HepG2 (cell line): ENCODE measurements at regions not wholly inside any gene's neighbourhood (a gene's known extent, or its start where the extent isn't known, plus 50 kb on each side); places are given as distances from the start of the nearest gene placed in this dataset.
A peak's percentile ranks its signal among the peaks of the same experiment; 100 is the strongest.

Experiments
- ATAC-seq: fragments of 200-7000 bp; cut with Tn5 transposase; 3 replicates; pipeline ENCODE4 v1.9.1; 2020; ENCODE audit warnings: mild to moderate bottlenecking, moderate library complexity
- BruUV-seq: library from RNA; stranded (reverse); fragments of 400-500 nt; replicated peaks from 2 replicates; lab custom pipeline; 2021; lab: Mats Ljungman, UMichigan
- CTCF ChIA-PET: fragments of 300-600 bp; formaldehyde crosslinking; extraction: SDS; loops from one replicate; lab custom pipeline; 2021; ENCODE audit warnings: low total read pairs, inconsistent platforms, low intra/inter-chr PET ratio; lab: Yijun Ruan, JAX
- POLR2A ChIA-PET: fragments of 350-600 bp; sonication (Branson Sonifier 250); formaldehyde crosslinking; loops from one replicate; lab custom pipeline; 2020; ENCODE audit warnings: antibody characterized with exemption, inconsistent platforms; lab: Yijun Ruan, JAX
- DNase-seq: peaks from one replicate; pipeline ENCODE4 v3.0.0-alpha.2; 2015; ENCODE audit warnings: low spot score
- FAIRE-seq: peaks from 3 replicates; lab custom pipeline; 2011; peaks lifted over from hg19 to GRCh38; lab: Jason Lieb, UNC
- H2AFZ ChIP-seq: one replicate; pipeline ENCODE4 v1.6.1; 2011; ENCODE audit warnings: low read length, inconsistent platforms
- H3K27ac ChIP-seq: fragments of 300-600 bp; 3 replicates; pipeline ENCODE4 v1.8.0; 2011; ENCODE audit warnings: mixed run types, mild to moderate bottlenecking, mixed read lengths, low read length, inconsistent platforms; ENCODE audit not compliant: insufficient read depth; ENCODE audit errors: extremely low read length
- H3K27me3 ChIP-seq, 2 experiments: fragments of 200-600 bp in 1 of 2; 2 replicates in 1 of 2; 3 replicates in 1 of 2; pipeline versions ENCODE4 v1.6.0 to v1.8.0; 2011; ENCODE audit warnings: low read length in 2 of 2, mild to moderate bottlenecking in 2 of 2, moderate library complexity in 2 of 2, inconsistent platforms in 1 of 2; ENCODE audit not compliant: insufficient read depth in 2 of 2, control insufficient read depth in 1 of 2
- H3K36me3 ChIP-seq, 2 experiments: fragments of 200-600 bp in 1 of 2; replicated peaks in 1 of 2; 2 replicates in 1 of 2; 3 replicates in 1 of 2; pipeline versions ENCODE4 v1.5.1 to v1.8.0; 2011; ENCODE audit warnings: low read length in 2 of 2, inconsistent platforms in 1 of 2; ENCODE audit not compliant: insufficient read depth in 2 of 2, control insufficient read depth in 1 of 2
- H3K4me1 ChIP-seq: 2 replicates; pipeline ENCODE4 v1.5.1; 2012; ENCODE audit warnings: low read length, inconsistent platforms; ENCODE audit not compliant: insufficient read depth
- H3K4me2 ChIP-seq: 2 replicates; pipeline ENCODE4 v1.6.0; 2011; ENCODE audit warnings: low read depth, low read length, inconsistent platforms
- H3K4me3 ChIP-seq, 3 experiments: fragments of 200-600 bp in 1 of 3; sonication (generic), shearing (Covaris generic) in 1 of 3; replicated peaks in 1 of 3; 2 replicates each; pipeline ENCODE4 v1.5.1; 2011 to 2016; ENCODE audit warnings: low read length in 3 of 3, inconsistent platforms in 2 of 3, low read depth in 2 of 3, mild to moderate bottlenecking in 2 of 3, control low read depth in 1 of 3, mixed read lengths in 1 of 3; ENCODE audit not compliant: insufficient read depth in 1 of 3
- H3K79me2 ChIP-seq: one replicate; pipeline ENCODE4 v1.6.1; 2011; ENCODE audit warnings: low read length, inconsistent platforms; ENCODE audit not compliant: insufficient read depth
- H3K9ac ChIP-seq: 2 replicates; pipeline ENCODE4 v1.6.0; 2011; ENCODE audit warnings: mild to moderate bottlenecking, low read depth, low read length, inconsistent platforms; ENCODE audit not compliant: insufficient read depth
- H3K9me3 ChIP-seq: 2 replicates; pipeline ENCODE4 v1.5.1; 2012; ENCODE audit warnings: mild to moderate bottlenecking, low read length
- H4K20me1 ChIP-seq: 2 replicates; pipeline ENCODE4 v1.6.0; 2011; ENCODE audit warnings: inconsistent platforms, mild to moderate bottlenecking, low read length, moderate library complexity; ENCODE audit not compliant: insufficient read depth
- ATRX ChIP-seq: sonication (generic); formaldehyde crosslinking; IDR thresholded peaks from 2 replicates; pipeline ENCODE4 v1.4.0; 2020; ENCODE audit warnings: missing genetic modification reagents, borderline replicate concordance
- DZIP1 ChIP-seq: sonication (generic); formaldehyde crosslinking; IDR thresholded peaks from 2 replicates; pipeline ENCODE4 v1.5.0; 2020; ENCODE audit warnings: mild to moderate bottlenecking, missing genetic modification reagents
- HOXA9 ChIP-seq: sonication (generic); formaldehyde crosslinking; IDR thresholded peaks from 2 replicates; pipeline ENCODE4 v1.8.1; 2022; ENCODE audit warnings: missing genetic modification reagents, mild to moderate bottlenecking, moderate library complexity, borderline replicate concordance
- REXO4 ChIP-seq: sonication (generic); formaldehyde crosslinking; IDR thresholded peaks from 2 replicates; pipeline ENCODE4 v1.8.0; 2022; ENCODE audit warnings: missing genetic modification reagents, mild to moderate bottlenecking, borderline replicate concordance
- SALL2 ChIP-seq: sonication (generic); formaldehyde crosslinking; IDR thresholded peaks from 2 replicates; pipeline ENCODE4 v1.8.1; 2023; ENCODE audit warnings: mild to moderate bottlenecking, missing genetic modification reagents, inconsistent platforms
- YEATS2 ChIP-seq: sonication (generic); formaldehyde crosslinking; IDR thresholded peaks from 2 replicates; pipeline ENCODE4 v1.4.0; 2020; ENCODE audit warnings: missing genetic modification reagents, borderline replicate concordance
- YY1 ChIP-seq: IDR thresholded peaks from 2 replicates; pipeline ENCODE4 v1.6.1; 2011; ENCODE audit warnings: low read length, low read depth, moderate library complexity, mild to moderate bottlenecking; ENCODE audit not compliant: insufficient read depth, insufficient replicate concordance
- ZNF629 ChIP-seq: sonication (generic); formaldehyde crosslinking; conservative IDR thresholded peaks from 2 replicates; pipeline ENCODE4 v1.5.0; 2020; ENCODE audit warnings: missing genetic modification reagents
- ZNF788 ChIP-seq: sonication (generic); formaldehyde crosslinking; IDR thresholded peaks from 2 replicates; pipeline ENCODE4 v1.5.0; 2020; ENCODE audit warnings: mild to moderate bottlenecking, missing genetic modification reagents, borderline replicate concordance
- ZNF850 ChIP-seq: sonication (generic); formaldehyde crosslinking; conservative IDR thresholded peaks from 2 replicates; pipeline ENCODE4 v1.9.0; 2021; ENCODE audit warnings: mild to moderate bottlenecking, missing genetic modification reagents
- ZSCAN12 ChIP-seq: sonication (generic); formaldehyde crosslinking; IDR thresholded peaks from 2 replicates; pipeline ENCODE4 v1.9.0; 2021; ENCODE audit warnings: mild to moderate bottlenecking, missing genetic modification reagents
- WGBS: methylation state at CpG from one replicate; pipeline ENCODE4 v1.1.6; 2017; ENCODE audit warnings: low lambda C conversion rate; 5-methylcytosine and 5-hydroxymethylcytosine counted together
- in situ Hi-C: cut with HindIII; loops from 2 replicates; pipeline ENCODE4 v1.10.0; 2017; ENCODE audit warnings: low pct_unique_long_range_greater_than_20kb; ENCODE audit not compliant: extremely low pct_ligation_motif_present
- intact Hi-C: fragments of 100-400 bp; cut with micrococcal nuclease; formaldehyde crosslinking; loops from one replicate; pipeline ENCODE4 v1.10.0; 2022; ENCODE audit not compliant: unreplicated experiment
- TF ChIP-seq, protein P1 (sequence below): sonication (generic); formaldehyde crosslinking; IDR thresholded peaks from 2 replicates; pipeline ENCODE4 v1.4.0; 2020; ENCODE audit warnings: missing genetic modification reagents

DNA sequence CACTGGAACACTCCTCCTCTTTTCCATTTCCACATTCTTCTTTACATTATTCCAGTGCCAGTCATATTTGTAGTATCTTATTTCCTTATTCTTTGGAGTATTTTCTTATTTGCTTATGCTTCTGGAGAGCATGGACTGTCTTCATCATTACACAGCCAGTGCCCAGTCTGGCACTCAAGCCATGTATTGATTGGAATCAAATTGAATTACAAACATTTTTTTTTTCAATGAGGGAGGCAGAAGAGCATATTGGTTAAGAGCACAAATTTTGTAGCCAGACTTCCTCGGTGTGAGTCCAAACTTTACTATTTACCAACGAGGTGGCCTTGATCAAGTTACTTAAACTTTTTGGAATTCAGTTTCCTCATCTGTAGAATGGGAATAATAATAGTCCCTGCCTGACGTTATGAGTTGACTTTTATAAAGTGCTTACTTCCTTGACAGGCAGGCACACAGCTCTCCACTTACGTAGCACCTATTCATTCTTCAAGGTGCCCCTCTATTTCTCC lies 186.6 kb upstream of the BCL6 start:
- H3K27ac ChIP-seq: no peak overlapping the region
- DNase-seq (no peak), FAIRE-seq (no peak), ATAC-seq (no peak)
- H3K4me1 ChIP-seq: peaks cover 51% of the 10 kb centered on the region
- ChIA-PET POLR2A (no interaction called here), CTCF (no interaction called here)
- H3K27me3 ChIP-seq: peaks cover 0 to 1% of the 10 kb centered on the region in 2 experiments; a peak in 1 of 5 replicates
- no peaks in the 10 kb centered on the region for H3K36me3 ChIP-seq
- no peak overlapping the region for H3K4me3 ChIP-seq
- H3K4me2 ChIP-seq: no peak overlapping the region
- TF ChIP-seq ZNF629 (CRISPR knock-in tag) (peak; percentile 54), REXO4 (CRISPR knock-in tag) (no peak), ATRX (CRISPR knock-in tag) (no peak)
- intact Hi-C loops: no loop called here
- no peaks in the 10 kb centered on the region for H4K20me1 ChIP-seq
- in situ Hi-C loops: no loop called here
- no peaks in the 10 kb centered on the region for H3K79me2 ChIP-seq
- no peak overlapping the region for H2AFZ ChIP-seq
- BruUV-seq: no TSS peak
- no peak overlapping the region for H3K9ac ChIP-seq
- 23% methylated on average over 4 of the region's 4 CpGs for WGBS
- H3K9me3 ChIP-seq: no peaks in the 10 kb centered on the region

- Histone ChIP-seq H3K9ac (no peak overlapping the region), H4K20me1 (no peaks in the 10 kb centered on the region), H3K9me3 (no peaks in the 10 kb centered on the region), H3K4me3 (0 out of 6 replicates have a peak overlapping the region, but pooled peaks of 1 of the 3 experiments have one; percentile 5), H3K27ac (no peak overlapping the region), H3K79me2 (no peaks in the 10 kb centered on the region), H3K36me3 (no peaks in the 10 kb centered on the region), H3K4me1 (peaks cover 49% of the 10 kb centered on the region), H3K4me2 (peak overlapping the region; percentile 56), H2AFZ (no peak overlapping the region), H3K27me3 (peaks cover 0 to 1% of the 10 kb centered on the region in 2 experiments; a peak in 1 of 5 replicates)
- no peak for ATAC-seq
- WGBS: 17% methylated on average over 5 of the region's 6 CpGs
- FAIRE-seq: no peak
- DNase-seq: no peak
- POLR2A ChIA-PET: no interaction called here
- intact Hi-C loops: no loop called here
- BruUV-seq: no TSS peak
- CTCF ChIA-PET: no interaction called here
- in situ Hi-C loops: no loop called here
- no peak for TF ChIP-seq YY1
- no peak for TF ChIP-seq ZNF788 (CRISPR knock-in tag)
- TF ChIP-seq, protein P1, sequence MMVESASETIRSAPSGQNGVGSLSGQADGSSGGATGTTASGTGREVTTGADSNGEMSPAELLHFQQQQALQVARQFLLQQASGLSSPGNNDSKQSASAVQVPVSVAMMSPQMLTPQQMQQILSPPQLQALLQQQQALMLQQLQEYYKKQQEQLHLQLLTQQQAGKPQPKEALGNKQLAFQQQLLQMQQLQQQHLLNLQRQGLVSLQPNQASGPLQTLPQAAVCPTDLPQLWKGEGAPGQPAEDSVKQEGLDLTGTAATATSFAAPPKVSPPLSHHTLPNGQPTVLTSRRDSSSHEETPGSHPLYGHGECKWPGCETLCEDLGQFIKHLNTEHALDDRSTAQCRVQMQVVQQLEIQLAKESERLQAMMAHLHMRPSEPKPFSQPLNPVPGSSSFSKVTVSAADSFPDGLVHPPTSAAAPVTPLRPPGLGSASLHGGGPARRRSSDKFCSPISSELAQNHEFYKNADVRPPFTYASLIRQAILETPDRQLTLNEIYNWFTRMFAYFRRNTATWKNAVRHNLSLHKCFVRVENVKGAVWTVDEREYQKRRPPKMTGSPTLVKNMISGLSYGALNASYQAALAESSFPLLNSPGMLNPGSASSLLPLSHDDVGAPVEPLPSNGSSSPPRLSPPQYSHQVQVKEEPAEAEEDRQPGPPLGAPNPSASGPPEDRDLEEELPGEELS (CRISPR knock-in tag): no peak
- TF ChIP-seq ZSCAN12 (CRISPR knock-in tag): no peak
- no peak for TF ChIP-seq SALL2 (CRISPR knock-in tag)
- no peak for TF ChIP-seq DZIP1
- no peak for TF ChIP-seq YEATS2 (CRISPR knock-in tag)
- no peak for TF ChIP-seq HOXA9 (CRISPR knock-in tag)
- TF ChIP-seq ZNF850 (CRISPR knock-in tag): no peak
Observed at GRCh38 chr3:187932530-187932929, 187.3 kb upstream of the BCL6 start.
